ENCODE measurements at regions not wholly inside any gene's neighbourhood (a gene's known extent, or its start where the extent isn't known, plus 50 kb on each side); places are given as distances from the start of the nearest gene placed in this dataset.

DNA sequence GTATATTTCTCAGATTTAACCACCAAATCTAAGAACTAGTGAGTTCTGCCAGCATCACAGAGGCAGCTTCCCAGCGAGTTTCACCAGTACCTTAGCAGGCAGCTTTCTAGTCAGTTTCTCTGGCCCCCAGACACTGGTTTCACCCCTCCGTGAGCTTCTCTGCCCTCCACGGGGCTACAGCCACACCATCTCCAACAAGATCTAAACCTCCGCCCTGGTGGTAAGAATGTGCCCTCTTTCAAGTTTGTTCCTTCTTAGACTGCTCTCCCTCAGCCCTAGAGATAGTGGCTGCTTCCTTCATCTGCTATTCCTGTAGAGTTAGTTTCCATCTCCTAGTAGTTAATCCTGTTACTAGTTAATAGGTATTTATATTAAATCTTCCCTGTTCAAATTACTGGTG is 60.5 kb upstream of the TAB3 start:
- H3K27ac ChIP-seq = no peak overlapping the region

DNA sequence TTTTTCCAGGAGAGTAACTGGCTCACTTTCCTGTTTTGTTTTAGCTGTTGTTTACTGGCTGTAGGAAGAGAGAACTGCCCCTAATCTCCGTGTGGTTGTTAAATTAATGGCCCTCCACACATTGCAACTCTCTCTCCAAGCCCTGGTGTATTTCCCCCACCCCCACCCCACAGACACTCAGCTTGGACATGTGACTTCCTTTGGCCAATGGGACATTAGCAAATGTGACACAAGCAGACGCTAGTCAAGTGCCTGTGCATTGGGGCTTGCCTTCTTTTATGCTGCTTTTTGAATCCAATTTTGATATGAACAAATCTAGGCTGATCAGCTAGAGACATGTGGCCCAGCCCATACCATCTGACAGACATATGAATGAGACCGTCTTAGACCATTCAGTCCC is 59.6 kb upstream of the TAB3 start:
- no peak overlapping the region for H3K27ac ChIP-seq
- TF ChIP-seq, protein P1, sequence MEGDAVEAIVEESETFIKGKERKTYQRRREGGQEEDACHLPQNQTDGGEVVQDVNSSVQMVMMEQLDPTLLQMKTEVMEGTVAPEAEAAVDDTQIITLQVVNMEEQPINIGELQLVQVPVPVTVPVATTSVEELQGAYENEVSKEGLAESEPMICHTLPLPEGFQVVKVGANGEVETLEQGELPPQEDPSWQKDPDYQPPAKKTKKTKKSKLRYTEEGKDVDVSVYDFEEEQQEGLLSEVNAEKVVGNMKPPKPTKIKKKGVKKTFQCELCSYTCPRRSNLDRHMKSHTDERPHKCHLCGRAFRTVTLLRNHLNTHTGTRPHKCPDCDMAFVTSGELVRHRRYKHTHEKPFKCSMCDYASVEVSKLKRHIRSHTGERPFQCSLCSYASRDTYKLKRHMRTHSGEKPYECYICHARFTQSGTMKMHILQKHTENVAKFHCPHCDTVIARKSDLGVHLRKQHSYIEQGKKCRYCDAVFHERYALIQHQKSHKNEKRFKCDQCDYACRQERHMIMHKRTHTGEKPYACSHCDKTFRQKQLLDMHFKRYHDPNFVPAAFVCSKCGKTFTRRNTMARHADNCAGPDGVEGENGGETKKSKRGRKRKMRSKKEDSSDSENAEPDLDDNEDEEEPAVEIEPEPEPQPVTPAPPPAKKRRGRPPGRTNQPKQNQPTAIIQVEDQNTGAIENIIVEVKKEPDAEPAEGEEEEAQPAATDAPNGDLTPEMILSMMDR (IDR thresholded peaks at IDR 0.05; ENCODE audit: low read depth, low read length, missing control alignments) = no peak
- H3K4me3 ChIP-seq (ENCODE audit: low read depth, low read length) = no peak overlapping the region
- DNase-seq = no peak
- in situ Hi-C loops (cut with HindIII; ENCODE audit: low pct_ligation_motif_present, low sequenced_read_pairs) = no loop called here
- no peaks in the 10 kb centered on the region for H3K36me3 ChIP-seq (replicated peaks)
- no peaks in the 10 kb centered on the region for H3K27me3 ChIP-seq (replicated peaks)

More for the DNA sequence above, 60.5 kb upstream of the TAB3 start:
- no peak for DNase-seq
- Histone ChIP-seq H3K4me3 (ENCODE audit: low read depth, low read length) (no peak overlapping the region), H3K36me3 (replicated peaks) (no peaks in the 10 kb centered on the region), H3K27me3 (replicated peaks) (no peaks in the 10 kb centered on the region)
- in situ Hi-C loops (cut with HindIII; ENCODE audit: low pct_ligation_motif_present, low sequenced_read_pairs) = no loop called here
- TF ChIP-seq, protein P1 (IDR thresholded peaks at IDR 0.05; ENCODE audit: low read depth, low read length, missing control alignments) = peak; percentile 2

DNA sequence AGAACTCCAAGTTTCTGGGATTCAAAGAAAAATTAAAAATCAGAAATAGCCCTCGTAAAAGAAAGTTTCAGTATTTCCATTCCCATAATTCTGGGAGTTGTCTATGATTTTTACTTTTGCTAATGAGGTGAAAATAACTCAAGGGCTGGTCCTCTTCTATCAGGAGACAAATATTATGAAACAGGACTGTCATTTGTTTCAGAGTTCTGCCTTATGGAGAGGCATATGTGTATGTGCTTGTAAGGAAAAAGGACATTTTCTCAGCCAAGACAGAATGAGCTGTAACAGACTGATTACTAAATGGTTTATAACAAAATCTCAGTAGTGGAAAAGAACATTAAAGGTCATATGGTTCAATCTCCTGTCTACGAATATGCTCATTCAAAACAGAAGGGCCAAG is 59.0 kb upstream of the TAB3 start:
- DNase-seq = no peak
- Histone ChIP-seq H3K27me3 (replicated peaks) (no peaks in the 10 kb centered on the region), H3K4me3 (ENCODE audit: low read depth, low read length) (no peak overlapping the region), H3K27ac (no peak overlapping the region), H3K36me3 (replicated peaks) (no peaks in the 10 kb centered on the region)
- in situ Hi-C loops (cut with HindIII; ENCODE audit: low pct_ligation_motif_present, low sequenced_read_pairs) = no loop called here
- TF ChIP-seq, protein P1 (IDR thresholded peaks at IDR 0.05; ENCODE audit: low read depth, low read length, missing control alignments) = no peak

DNA sequence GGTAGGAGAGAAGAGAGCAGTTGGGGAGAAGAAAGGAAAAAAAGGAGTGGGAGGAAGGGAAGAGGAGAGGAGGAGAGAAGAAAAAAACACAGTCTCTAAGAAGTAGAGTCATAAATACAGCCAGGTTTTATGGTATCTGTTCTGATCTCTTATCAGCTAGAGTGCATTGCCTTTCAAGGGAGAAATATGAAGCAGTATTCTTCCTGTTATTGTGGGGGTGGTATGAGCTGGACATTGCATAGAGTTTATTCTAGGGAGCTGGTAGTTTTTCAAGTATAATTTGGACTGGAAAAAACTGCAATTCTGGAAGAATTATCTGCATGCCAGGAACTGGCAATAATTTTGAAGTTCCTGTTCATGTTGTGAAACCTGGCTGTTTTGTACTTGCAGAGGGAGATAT is 54.9 kb upstream of the TAB3 start:
- H3K27me3 ChIP-seq (replicated peaks) = no peaks in the 10 kb centered on the region
- TF ChIP-seq, protein P1 (IDR thresholded peaks at IDR 0.05; ENCODE audit: low read depth, low read length, missing control alignments) = no peak
- H3K36me3 ChIP-seq (replicated peaks) = no peaks in the 10 kb centered on the region
- H3K27ac ChIP-seq = no peak overlapping the region
- in situ Hi-C loops (cut with HindIII; ENCODE audit: low pct_ligation_motif_present, low sequenced_read_pairs) = no loop called here
- no peak for DNase-seq
- H3K4me3 ChIP-seq (ENCODE audit: low read depth, low read length) = no peak overlapping the region

DNA sequence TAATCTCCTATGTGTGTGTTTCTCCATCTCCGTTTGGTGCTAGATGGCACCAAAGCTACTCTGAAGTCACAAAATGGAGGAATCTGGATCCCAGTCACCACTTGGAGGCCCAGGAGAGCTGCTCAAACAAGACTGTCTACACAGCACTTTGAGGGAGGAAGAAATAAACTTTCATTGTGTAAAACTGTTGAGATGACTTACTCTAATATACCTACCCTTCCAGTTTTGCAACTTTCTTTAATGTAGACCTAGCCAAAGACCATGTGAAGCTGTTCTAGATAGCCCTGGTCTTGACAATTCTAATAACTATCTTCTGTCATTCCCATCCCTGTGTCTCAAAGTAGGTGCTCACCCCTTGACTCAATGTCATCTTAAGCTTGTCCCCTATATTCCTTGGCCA is 52.8 kb upstream of the TAB3 start:
- TF ChIP-seq, protein P1 (IDR thresholded peaks at IDR 0.05; ENCODE audit: low read depth, low read length, missing control alignments) = no peak
- no peak for DNase-seq
- Histone ChIP-seq H3K36me3 (replicated peaks) (no peaks in the 10 kb centered on the region), H3K27ac (no peak overlapping the region), H3K4me3 (ENCODE audit: low read depth, low read length) (no peak overlapping the region), H3K27me3 (replicated peaks) (no peaks in the 10 kb centered on the region)
- in situ Hi-C loops (cut with HindIII; ENCODE audit: low pct_ligation_motif_present, low sequenced_read_pairs) = no loop called here

DNA sequence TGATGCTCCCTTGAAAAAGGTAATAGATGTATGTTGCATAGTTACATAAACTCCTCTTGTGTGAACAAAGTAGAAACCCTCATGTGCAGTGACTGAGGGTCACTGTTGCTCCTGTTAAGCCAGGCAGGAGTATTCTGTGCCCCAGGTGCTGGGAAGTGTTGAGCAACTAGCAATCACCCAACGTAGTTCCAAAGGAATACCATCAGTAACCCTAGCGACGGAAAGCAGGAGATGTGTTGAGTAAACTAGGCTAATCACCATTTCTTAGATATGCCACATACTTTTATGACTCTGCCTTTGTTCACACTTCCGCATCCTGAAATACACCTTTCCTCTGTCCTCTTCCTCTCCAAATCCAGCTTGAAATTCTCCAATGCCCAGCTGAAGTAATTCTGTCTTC is 50.9 kb upstream of the TAB3 start:
- TF ChIP-seq, protein P1 (IDR thresholded peaks at IDR 0.05; ENCODE audit: low read depth, low read length, missing control alignments) = no peak
- in situ Hi-C loops (cut with HindIII; ENCODE audit: low pct_ligation_motif_present, low sequenced_read_pairs) = no loop called here
- Histone ChIP-seq H3K4me3 (ENCODE audit: low read depth, low read length) (no peak overlapping the region), H3K36me3 (replicated peaks) (no peaks in the 10 kb centered on the region), H3K27ac (no peak overlapping the region), H3K27me3 (replicated peaks) (no peaks in the 10 kb centered on the region)
- no peak for DNase-seq

Data from brain microvascular endothelial cell (primary cell).